ENCODE measurements at regions not wholly inside any gene's neighbourhood (a gene's known extent, or its start where the extent isn't known, plus 50 kb on each side); places are given as distances from the start of the nearest gene placed in this dataset.
"Not testable (repeated sequence)": the region's sequence is repeated elsewhere in the genome, so short reads cannot be mapped to it uniquely, and the experiment has no call there.

GRCh38 chr18:78875778-78876650 lies 103.6 kb upstream of the SALL3 start:
- DNase-seq = no peak

- DNase-seq = no peak
Observed at GRCh38 chr18:78876868-78877267, 102.8 kb upstream of the SALL3 start.

GRCh38 chr18:78878335-78878734 lies 101.3 kb upstream of the SALL3 start:
- DNase-seq = no peak

- not testable (repeated sequence) for DNase-seq
Observed at GRCh38 chr18:78879072-78879883, 100.3 kb upstream of the SALL3 start.

GRCh38 chr18:78882585-78882984 lies 97.0 kb upstream of the SALL3 start:
- DNase-seq = no peak

GRCh38 chr18:78883501-78883900 lies 96.1 kb upstream of the SALL3 start:
- no peak for DNase-seq

- no peak for DNase-seq
Observed at GRCh38 chr18:78884502-78884901, 95.1 kb upstream of the SALL3 start.

GRCh38 chr18:78889250-78889649 lies 90.4 kb upstream of the SALL3 start:
- no peak for DNase-seq

GRCh38 chr18:78890388-78890787 lies 89.2 kb upstream of the SALL3 start:
- DNase-seq = no peak

- DNase-seq = no peak
Observed at GRCh38 chr18:78891185-78891762, 88.3 kb upstream of the SALL3 start.

- no peak for DNase-seq
Observed at GRCh38 chr18:78892177-78892576, 87.4 kb upstream of the SALL3 start.

GRCh38 chr18:78892721-78893120 lies 86.9 kb upstream of the SALL3 start:
- no peak for DNase-seq

- DNase-seq = no peak
Observed at GRCh38 chr18:78893281-78894032, 86.2 kb upstream of the SALL3 start.

GRCh38 chr18:78894033-78894305 lies 85.6 kb upstream of the SALL3 start:
- no peak for DNase-seq

GRCh38 chr18:78895207-78896001 lies 84.2 kb upstream of the SALL3 start:
- no peak for DNase-seq

- DNase-seq = no peak
Observed at GRCh38 chr18:78896111-78896905, 83.3 kb upstream of the SALL3 start.

GRCh38 chr18:78898066-78898465 lies 81.6 kb upstream of the SALL3 start:
- no peak for DNase-seq

GRCh38 chr18:78898635-78899034 lies 81.0 kb upstream of the SALL3 start:
- DNase-seq = no peak

GRCh38 chr18:78899241-78899640 lies 80.4 kb upstream of the SALL3 start:
- no peak for DNase-seq

GRCh38 chr18:78900938-78901909 lies 78.4 kb upstream of the SALL3 start:
- no peak for DNase-seq
